ENCODE measurements at regions not wholly inside any gene's neighbourhood (a gene's known extent, or its start where the extent isn't known, plus 50 kb on each side); places are given as distances from the start of the nearest gene placed in this dataset.
"Not testable (repeated sequence)": the region's sequence is repeated elsewhere in the genome, so short reads cannot be mapped to it uniquely, and the experiment has no call there.

- peak; percentile 1 for DNase-seq
Observed at GRCh38 chr1:213474054-213474453, 423.0 kb downstream of the RPS6KC1 start.

- no peak for DNase-seq
Observed at GRCh38 chr1:213481395-213481794, 430.4 kb downstream of the RPS6KC1 start.

- no peak for DNase-seq
Observed at GRCh38 chr1:213484333-213484732, 433.3 kb downstream of the RPS6KC1 start.

- DNase-seq: no peak
Observed at GRCh38 chr1:213484758-213485157, 433.7 kb downstream of the RPS6KC1 start.

GRCh38 chr1:213486488-213486887 is 435.4 kb downstream of the RPS6KC1 start:
- DNase-seq: no peak

- DNase-seq: no peak
Observed at GRCh38 chr1:213491468-213491867, 440.4 kb downstream of the RPS6KC1 start.

GRCh38 chr1:213492161-213493041 is 441.4 kb downstream of the RPS6KC1 start:
- DNase-seq: no peak

- no peak for DNase-seq
Observed at GRCh38 chr1:213499444-213499843, 448.4 kb downstream of the RPS6KC1 start.

GRCh38 chr1:213507472-213508223 is 456.6 kb downstream of the RPS6KC1 start:
- DNase-seq: no peak

GRCh38 chr1:213511173-213511572 is 460.1 kb downstream of the RPS6KC1 start:
- no peak for DNase-seq

GRCh38 chr1:213512316-213512715 is 461.3 kb downstream of the RPS6KC1 start:
- DNase-seq: no peak

- DNase-seq: no peak
Observed at GRCh38 chr1:213513006-213513405, 462.0 kb downstream of the RPS6KC1 start.

GRCh38 chr1:213514408-213515179 is 463.6 kb downstream of the RPS6KC1 start:
- not testable (repeated sequence) for DNase-seq

- no peak for DNase-seq
Observed at GRCh38 chr1:213519098-213519497, 468.1 kb downstream of the RPS6KC1 start.

- no peak for DNase-seq
Observed at GRCh38 chr1:213521206-213521605, 466.6 kb upstream of the PROX1 start.

GRCh38 chr1:213523781-213524398 is 463.9 kb upstream of the PROX1 start:
- DNase-seq: no peak

GRCh38 chr1:213526306-213526705 is 461.5 kb upstream of the PROX1 start:
- DNase-seq: no peak

- DNase-seq: no peak
Observed at GRCh38 chr1:213530611-213531320, 457.0 kb upstream of the PROX1 start.

- no peak for DNase-seq
Observed at GRCh38 chr1:213531369-213532310, 456.1 kb upstream of the PROX1 start.

GRCh38 chr1:213533125-213533524 is 454.6 kb upstream of the PROX1 start:
- no peak for DNase-seq

GRCh38 chr1:213535679-213536078 is 452.1 kb upstream of the PROX1 start:
- no peak for DNase-seq
